Medulla oblongata (tissue), 1 donor: ENCODE measurements at regions not wholly inside any gene's neighbourhood (a gene's known extent, or its start where the extent isn't known, plus 50 kb on each side); places are given as distances from the start of the nearest gene placed in this dataset.
A peak's percentile ranks its signal among the peaks of the same experiment; 100 is the strongest.

Experiments used
- DNase-seq: peaks from one replicate; pipeline ENCODE4 v3.0.0-alpha.2; 2015; ENCODE audit errors: extremely low spot score

GRCh38 chr3:145801696-145802095, 359.3 kb downstream of the PLOD2 start:
- no peak for DNase-seq

GRCh38 chr3:145807990-145808389, 353.0 kb downstream of the PLOD2 start:
- peak; percentile 24 for DNase-seq

- DNase-seq: no peak
These were observed 348.6 kb downstream of the PLOD2 start for GRCh38 chr3:145812391-145812790.

GRCh38 chr3:145815707-145816413, 345.1 kb downstream of the PLOD2 start:
- DNase-seq: no peak

GRCh38 chr3:145817870-145818483, 343.0 kb downstream of the PLOD2 start:
- no peak for DNase-seq

GRCh38 chr3:145820170-145820569, 340.8 kb downstream of the PLOD2 start:
- DNase-seq: no peak

GRCh38 chr3:145842294-145842902, 318.6 kb downstream of the PLOD2 start:
- no peak for DNase-seq

- no peak for DNase-seq
These were observed 317.4 kb downstream of the PLOD2 start for GRCh38 chr3:145843561-145843960.

GRCh38 chr3:145849115-145849514, 311.9 kb downstream of the PLOD2 start:
- no peak for DNase-seq

GRCh38 chr3:145854499-145854898, 306.5 kb downstream of the PLOD2 start:
- no peak for DNase-seq

- DNase-seq: no peak
These were observed 303.0 kb downstream of the PLOD2 start for GRCh38 chr3:145857956-145858355.

- DNase-seq: no peak
These were observed 296.6 kb downstream of the PLOD2 start for GRCh38 chr3:145864336-145864735.

- no peak for DNase-seq
These were observed 295.5 kb downstream of the PLOD2 start for GRCh38 chr3:145865399-145866018.

- DNase-seq: no peak
These were observed 291.0 kb downstream of the PLOD2 start for GRCh38 chr3:145869958-145870357.

GRCh38 chr3:145882436-145882835, 278.5 kb downstream of the PLOD2 start:
- DNase-seq: no peak

- no peak for DNase-seq
These were observed 271.3 kb downstream of the PLOD2 start for GRCh38 chr3:145889730-145890129.

- DNase-seq: no peak
These were observed 268.1 kb downstream of the PLOD2 start for GRCh38 chr3:145892869-145893268.

GRCh38 chr3:145893331-145893730, 267.7 kb downstream of the PLOD2 start:
- no peak for DNase-seq

GRCh38 chr3:145898487-145898886, 262.5 kb downstream of the PLOD2 start:
- DNase-seq: peak; percentile 35

- no peak for DNase-seq
These were observed 261.7 kb downstream of the PLOD2 start for GRCh38 chr3:145899241-145899640.

- DNase-seq: no peak
These were observed 260.7 kb downstream of the PLOD2 start for GRCh38 chr3:145900056-145900829.

- no peak for DNase-seq
These were observed 258.8 kb downstream of the PLOD2 start for GRCh38 chr3:145902166-145902565.
